ENCODE measurements at regions not wholly inside any gene's neighbourhood (a gene's known extent, or its start where the extent isn't known, plus 50 kb on each side); places are given as distances from the start of the nearest gene placed in this dataset.

DNA sequence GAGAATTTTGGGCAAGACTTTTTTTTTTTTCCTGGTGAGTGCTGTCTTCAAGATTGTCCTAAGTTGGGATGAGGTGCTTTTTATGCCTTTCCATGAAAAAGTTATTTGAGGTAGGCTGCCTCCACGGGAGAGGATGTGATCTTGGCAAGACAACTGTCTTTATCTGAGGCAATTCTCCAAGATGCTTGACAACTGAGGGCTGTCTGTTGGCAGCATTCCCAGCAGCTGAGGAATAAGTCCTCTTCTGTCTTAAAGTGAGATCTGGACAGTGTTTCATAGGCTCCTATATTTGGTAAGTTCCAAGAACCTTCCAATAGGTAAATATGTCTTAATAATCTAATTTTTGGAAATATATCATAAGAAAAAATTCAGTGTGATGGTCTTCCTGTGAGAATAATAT is 662.0 kb downstream of the CDH11 start:
- DNase-seq (ENCODE audit: low spot score), result no peak

DNA sequence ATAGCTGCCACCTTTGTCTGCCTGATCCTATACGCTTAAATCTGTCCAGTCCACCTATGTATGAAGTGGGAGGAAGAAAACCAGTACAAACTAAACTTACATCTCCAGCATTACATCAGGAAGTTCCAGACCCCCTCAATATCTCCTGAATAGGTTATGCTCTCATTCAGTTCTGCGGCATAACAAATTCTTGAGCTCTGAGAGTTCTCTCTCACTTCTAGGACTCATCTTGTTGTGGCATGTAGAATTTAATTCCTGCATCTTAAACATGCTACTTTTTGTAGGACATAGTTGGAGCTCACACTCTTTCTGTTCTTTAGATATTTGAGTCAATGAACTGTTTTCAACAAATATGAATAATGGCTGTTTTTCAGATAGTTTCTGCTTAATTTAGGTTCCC is 662.5 kb downstream of the CDH11 start:
- no peak for DNase-seq (ENCODE audit: low spot score)

DNA sequence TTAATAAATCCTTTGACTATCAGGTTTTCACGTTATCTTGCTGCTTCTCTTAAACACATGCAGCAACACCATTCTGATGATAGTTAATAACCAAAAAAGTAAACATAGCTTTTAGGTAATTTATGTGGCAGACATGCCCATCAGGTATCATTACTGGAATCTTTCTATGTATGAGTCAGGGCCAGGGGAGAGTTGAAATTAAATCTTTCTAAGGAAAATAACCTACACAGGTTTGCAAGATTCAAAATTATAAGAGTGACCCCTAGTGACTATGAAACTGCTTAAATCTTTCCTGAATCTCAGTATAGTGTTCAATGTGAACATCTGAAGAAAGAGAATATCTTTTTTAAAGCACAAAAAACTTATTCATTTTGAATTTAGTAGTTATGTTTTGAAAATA is 666.6 kb downstream of the CDH11 start:
- no peak for DNase-seq (ENCODE audit: low spot score)

DNA sequence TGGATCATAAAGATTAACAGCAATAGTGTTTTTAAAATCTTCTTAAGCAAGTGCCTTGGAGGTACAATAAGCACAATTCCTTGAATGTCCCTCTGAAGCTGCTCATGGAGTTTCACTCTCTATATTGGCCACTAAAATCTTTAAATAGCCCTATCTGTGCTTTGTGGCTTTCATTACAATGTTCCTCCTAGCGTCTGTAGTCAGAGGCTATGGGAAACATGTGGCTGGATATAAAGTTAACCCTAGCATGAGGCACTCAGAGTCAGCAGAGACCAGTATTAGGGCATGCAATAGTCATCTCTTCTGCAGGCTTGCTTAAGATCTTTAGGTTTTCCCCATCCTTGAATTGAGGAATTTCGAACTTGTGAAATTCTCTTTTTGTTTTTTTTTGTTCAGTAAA is 668.2 kb downstream of the CDH11 start:
- DNase-seq (ENCODE audit: low spot score), result no peak

DNA sequence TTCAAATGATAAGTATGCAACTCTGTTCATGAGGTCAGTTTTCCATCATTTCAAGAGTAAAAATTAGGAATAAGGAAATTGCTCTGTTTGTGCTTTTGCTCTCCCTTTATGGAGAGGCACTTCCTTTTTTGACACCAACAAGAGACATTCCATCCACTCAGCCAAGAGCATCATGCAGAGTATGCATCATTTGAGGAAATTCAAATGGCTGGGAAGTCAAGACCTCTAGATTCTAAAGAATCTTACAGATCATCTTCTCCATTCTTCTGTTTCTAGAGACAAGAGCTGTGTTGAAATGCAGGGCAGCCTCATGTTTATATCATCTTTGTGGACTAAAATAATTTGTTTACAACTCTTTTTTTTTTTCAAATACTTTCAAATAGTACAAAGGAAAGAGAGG is 669.4 kb downstream of the CDH11 start:
- DNase-seq (ENCODE audit: low spot score), result no peak

DNA sequence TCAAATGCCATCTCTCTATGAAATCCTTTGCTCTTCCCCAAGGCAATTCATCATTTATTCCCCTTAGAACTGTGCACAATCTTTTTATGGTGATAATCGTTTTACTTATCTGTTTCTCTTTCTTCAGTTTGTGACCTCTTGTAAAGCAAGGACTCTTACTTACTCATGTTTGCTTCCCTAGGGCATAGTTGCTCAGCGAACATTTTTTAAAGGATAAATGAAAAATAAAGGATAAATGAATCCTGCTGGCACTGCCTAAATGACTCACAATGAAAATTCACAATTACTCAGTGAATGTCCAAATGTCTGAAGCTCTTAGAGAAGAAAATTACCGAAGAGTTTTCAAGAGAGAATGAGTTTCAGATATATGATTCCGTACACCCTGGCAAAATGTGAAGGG is 671.7 kb downstream of the CDH11 start:
- DNase-seq (ENCODE audit: low spot score), result no peak

DNA sequence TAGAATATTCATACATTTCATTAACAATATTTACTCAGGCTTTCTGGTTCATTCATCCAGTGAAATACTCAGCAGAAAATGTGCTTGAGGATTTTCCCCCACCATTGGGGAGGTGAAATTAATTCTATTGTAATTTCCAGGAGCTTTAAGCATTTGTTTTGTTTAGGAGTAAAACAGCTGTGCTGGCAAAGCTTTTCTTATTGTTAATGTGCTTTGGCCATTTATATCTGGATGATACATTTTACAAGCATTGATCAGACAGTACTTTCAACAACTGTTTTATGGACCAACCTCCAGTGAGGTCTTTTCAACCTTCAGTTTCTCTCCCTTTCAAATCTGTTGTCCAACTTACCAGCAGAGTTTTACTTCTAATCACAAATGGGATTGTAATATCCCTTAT is 672.4 kb downstream of the CDH11 start:
- DNase-seq (ENCODE audit: low spot score), result no peak

DNA sequence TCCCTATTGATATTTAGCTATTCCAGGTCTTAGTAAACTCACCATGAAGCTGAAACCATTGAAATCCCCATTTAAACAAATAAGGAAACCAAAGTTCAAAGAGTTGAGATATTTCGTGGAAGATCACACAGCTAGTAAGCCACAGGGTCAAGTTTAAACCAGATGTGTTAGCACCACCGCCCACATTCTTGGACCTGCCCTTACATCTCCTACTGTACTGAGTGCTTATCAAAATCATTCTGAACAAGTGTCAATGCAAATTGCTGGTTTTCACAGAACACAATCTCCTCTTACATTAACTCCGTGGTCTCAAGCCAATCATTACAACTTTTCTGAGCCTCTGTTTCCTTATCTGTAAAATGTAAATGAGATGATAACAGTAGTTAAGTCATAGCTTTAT is 676.2 kb downstream of the CDH11 start:
- no peak for DNase-seq (ENCODE audit: low spot score)

DNA sequence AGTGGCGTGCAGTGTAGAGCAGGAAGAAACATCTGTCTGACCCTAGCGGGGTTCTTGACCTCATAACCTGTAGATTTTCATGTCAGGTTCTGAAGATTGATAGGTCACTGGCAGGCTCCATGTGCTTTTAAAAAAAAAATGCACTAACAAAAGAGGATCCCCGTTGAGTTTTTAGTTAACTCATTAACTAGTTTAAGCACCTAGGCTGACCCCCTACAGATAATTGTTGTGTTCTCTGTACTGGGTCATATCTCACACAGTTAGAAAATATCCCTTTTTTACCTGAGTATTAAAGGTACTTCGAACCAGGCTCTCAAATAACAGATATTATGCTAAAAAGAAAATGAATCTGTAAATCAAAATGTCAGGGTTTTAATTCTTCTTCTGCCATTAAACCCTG is 676.6 kb downstream of the CDH11 start:
- no peak for DNase-seq (ENCODE audit: low spot score)

DNA sequence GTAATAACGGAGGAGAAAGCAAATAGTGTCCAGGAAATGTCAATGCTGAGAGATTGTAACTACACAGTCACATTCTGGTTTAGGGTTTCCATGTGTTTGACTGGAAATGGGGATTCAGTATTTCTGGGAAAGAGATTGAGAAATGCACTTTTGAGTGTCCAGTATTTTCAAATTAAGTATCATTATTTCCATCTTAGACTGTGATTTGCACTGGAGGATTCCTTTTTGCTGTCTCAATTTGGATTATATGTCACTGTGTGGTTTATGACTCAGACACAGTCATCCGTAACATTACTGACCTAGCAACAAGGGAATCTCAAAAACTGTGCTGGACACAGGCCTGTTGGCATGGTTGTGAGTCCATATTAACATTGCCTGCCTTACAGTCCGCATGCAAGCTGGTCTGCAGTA is 681.4 kb downstream of the CDH11 start:
- DNase-seq (ENCODE audit: low spot score), result no peak

DNA sequence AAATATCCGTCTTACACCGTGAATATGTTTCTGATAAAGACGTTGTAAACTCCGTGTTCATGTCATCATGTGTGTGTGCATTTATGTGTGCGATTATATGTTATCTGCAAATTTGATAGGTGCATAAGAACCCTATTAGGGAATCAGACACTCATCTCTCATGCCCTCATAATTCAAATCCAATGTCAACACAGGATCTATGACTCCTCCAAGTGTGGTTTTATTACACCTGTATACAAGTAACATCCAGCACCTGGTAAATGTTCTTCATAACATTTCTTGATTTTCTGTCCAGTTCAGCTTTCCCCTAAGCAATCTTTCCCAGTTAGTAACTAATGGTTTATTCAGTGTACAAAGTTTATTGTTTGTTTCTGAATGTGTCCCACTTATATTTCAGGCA is 681.9 kb downstream of the CDH11 start:
- DNase-seq (ENCODE audit: low spot score), result no peak

DNA sequence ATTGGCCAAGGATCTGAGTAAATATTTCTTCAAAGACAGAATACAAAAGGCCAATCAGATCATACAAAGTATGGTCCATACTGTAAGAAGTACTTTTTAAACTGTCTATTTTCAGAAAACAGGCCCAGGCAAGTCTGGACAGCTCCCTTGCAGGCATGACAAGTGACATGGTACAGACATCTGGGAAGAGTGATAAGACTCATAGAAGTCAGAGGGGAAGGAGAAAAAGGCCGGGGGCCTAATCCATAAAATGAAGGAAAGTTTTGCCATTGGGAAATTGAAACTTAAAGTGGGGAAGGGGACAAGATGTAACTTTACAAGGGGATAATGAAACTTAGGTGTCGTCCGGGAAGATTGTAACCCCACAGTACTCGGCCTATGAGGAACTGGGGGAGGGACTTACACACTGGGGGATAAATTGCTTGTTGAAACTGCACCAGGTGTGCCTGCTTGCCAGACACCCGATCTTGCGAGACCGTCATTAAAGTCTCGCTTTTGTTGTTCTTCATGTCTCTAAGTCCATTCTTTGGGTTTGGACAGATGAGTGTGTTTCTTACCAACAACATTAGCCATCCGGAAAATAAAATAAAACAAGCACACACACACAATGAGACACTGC is 684.0 kb downstream of the CDH11 start:
- no peak for DNase-seq (ENCODE audit: low spot score)

DNA sequence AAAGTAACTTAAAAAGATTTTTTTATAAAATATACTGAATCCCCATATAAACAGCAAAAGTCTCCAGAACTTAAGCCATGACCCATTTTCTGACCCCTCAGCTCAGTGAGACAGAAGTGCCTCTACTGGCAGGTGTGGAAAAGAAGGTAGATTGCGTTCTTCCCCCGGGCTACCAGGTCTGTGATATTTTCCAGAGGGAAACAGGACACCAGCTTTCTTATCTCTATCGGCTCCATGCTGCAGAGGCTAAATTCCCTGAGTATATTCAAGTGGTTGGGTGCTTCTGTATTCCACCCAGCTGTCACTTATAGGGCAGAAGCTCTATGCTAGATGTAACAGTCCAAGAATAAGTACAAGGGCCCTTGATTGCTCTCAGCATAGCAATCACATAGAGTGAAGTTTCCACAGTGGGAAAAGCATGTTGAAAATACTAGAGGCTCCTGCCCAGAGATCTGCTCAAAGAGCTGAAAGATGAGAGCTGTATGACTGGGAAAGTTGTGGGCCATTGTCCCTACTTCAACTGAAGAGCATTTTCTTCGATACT is 687.3 kb downstream of the CDH11 start:
- no peak for DNase-seq (ENCODE audit: low spot score)

DNA sequence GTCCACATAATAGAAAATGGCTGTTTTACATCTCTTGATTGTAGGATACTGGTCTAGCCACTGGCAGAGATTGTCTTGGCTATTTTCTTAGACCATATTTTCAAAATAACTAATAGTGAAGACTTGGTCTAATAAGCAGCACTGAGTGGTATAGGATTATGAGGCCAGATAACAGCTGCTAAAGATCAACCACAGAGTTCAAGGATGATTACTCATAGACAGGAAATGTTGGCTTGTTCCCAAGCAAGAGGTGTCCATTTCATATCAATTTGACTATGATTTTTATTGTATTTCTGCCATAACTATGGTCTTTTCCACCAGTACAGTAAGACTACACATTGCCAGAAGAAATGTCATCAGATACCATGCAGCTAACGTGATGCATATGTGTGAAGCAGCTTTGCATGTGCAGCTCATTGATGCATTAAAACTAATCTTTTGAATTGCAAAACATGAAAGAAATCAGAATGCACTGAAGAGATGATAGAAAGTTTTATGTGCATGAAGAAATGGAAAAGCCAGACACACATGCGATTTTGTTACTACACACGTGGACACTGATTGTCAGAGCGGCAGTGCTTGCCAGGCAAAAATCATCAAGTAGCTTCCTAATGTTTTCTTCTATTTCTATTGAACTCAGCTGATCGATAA is 693.3 kb downstream of the CDH11 start:
- DNase-seq (ENCODE audit: low spot score), result no peak

DNA sequence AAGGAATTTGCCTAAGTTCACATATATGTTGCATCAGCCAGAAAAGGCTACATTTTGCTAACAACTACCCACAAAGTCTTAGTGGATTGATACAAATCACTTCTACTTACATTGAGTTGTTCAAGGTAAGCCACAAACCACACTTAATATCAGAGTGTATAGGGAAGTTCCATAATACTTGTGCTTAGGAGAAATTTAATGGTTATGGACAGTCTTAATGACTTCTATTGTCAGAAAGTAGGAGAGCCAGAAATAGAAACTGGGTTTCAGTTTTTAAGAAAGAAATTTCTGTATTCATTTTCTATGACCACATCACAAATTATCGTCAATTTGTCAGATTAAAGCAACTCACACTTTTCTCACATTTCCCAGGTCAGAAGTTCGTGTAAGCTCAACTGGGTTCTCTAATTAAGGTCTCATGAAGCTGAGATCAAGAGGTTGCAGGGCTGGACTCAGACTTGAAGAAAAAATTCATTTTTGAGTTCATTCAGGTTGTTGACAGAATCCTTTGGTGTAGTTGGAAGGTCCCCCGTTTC is 695.7 kb downstream of the CDH11 start:
- no peak for DNase-seq (ENCODE audit: low spot score)

DNA sequence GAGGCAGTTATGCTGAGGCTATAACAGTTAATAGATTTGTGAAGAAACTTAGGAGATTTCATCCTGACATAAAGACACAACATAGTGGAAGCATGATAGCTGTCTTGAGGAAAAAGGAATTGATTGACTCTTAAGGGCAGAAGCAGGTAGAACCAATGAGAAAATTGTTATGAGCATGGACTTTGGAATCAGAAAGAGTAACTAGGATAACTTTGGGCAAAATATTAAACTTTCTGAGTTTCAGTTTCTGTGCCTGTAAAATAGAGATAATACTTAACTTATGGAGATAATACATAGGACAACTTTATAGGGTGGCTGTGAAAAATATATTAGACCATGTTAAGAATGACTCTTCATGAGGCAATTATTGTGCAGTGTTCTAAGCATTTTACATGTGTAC is 696.5 kb downstream of the CDH11 start:
- DNase-seq (ENCODE audit: low spot score), result no peak

DNA sequence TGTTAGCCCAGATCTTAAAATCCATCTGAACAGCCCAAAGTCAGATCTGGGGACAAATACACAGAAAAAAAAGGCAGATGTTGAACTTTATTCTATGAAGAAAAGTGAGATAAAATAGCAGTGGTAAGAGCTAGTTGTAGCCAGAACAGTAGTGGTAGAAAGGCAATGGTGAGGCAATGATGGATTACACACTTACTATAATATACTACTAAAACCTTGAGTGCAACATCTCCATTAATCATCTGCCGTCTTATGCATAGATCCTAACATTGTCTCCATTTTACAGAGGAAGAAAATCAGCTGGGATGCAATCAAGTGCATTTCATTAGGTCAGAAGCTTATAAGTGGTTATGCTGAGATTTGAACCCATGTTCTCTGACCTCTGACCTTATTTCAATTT is 699.6 kb downstream of the CDH11 start:
- no peak for DNase-seq (ENCODE audit: low spot score)

DNA sequence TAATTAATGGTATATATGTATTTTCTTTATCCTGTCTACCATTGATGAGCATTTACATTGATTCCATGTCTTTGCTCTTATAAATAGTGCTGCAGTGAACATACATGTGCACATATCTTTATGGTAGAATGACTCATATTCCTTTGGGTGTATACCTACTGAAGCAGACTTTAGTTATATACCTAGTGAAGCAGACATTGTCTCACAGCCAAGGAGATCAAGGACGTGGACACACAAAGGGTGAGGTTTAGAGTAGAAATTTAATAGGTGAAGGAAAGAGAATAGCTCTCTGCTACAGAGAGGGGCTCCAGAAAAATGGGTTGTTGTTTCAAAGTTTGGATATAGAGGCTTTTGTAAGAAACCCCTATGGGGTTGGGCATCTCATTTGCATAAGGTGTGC is 700.3 kb downstream of the CDH11 start:
- no peak for DNase-seq (ENCODE audit: low spot score)

DNA sequence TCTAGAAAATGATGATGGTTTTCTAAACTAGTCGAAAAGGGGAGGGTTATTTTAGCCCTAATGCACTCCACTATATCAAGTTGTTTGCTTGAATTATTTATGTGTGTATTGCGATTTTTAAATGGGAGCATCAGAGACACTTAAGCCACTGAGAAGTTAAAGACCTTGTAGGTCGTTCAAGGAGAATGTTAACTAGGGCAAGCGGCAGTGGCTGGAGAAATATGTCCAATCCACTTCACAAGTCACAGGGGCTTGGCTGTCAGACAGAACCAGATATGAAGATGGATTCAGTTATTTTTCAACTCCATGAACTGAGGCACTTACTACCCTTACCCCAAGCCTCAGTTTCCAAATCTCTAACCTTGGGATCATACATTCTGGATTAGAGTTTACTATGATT is 702.0 kb downstream of the CDH11 start:
- no peak for DNase-seq (ENCODE audit: low spot score)

DNA sequence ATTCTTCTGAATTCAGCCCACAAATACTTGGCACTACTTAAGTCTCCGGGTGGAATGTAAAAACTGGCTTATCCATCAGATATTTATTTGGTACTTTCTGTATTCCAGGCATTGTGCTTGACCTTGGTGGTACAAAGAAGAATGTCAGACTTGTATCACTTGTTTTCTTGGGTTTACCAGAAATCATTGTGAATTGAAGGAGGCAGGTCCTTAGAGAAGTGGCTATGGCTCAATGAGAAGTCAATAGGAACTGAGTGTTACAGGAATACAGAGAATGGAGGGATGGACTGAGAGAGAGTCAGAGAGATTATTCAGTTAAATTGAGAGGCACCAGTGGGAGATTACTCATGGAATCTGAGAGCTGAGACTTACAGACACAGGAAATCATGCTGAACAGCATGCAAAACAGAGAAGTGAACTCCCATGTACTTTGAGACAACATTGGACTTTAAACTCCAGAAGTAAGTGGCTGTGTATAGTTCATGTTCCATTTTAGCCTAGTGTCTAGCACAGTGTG is 704.1 kb downstream of the CDH11 start:
- no peak for DNase-seq (ENCODE audit: low spot score)

DNA sequence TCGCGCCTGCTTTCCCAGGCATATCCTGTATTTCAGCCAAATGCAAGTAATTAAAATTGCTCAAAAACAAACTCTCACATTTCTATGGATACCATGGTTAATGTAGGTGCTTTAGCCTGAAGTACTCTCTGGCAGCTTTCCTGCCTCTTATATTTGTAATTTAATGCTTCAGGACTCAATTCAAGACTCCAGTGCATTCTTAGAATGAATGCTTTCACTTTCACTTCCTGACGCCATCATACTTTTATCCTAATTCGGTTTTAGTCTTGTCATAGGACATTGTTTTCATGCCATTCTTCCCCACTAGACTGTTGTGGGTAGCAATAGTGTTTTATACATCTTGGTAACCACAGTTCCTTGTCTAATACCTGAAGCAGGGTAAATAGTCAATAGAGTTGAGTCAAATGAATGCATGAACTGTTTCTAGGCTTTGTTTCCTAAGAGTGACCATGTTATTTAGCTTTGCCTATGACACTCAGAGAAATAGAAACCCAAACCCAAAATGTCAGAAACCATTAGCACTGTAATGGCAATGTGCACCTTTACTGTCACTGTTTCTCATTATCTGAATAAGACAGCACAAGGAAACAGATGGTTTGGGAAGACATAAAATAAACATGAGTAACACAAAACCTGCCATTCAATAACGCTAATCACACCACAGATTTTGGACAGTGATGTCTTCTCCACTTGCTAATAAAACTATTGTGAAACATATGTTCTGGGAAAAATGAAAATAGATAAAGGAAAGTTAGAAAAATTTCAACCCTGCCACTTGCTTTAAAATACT is 705.5 kb downstream of the CDH11 start:
- DNase-seq (ENCODE audit: low spot score), result no peak

DNA sequence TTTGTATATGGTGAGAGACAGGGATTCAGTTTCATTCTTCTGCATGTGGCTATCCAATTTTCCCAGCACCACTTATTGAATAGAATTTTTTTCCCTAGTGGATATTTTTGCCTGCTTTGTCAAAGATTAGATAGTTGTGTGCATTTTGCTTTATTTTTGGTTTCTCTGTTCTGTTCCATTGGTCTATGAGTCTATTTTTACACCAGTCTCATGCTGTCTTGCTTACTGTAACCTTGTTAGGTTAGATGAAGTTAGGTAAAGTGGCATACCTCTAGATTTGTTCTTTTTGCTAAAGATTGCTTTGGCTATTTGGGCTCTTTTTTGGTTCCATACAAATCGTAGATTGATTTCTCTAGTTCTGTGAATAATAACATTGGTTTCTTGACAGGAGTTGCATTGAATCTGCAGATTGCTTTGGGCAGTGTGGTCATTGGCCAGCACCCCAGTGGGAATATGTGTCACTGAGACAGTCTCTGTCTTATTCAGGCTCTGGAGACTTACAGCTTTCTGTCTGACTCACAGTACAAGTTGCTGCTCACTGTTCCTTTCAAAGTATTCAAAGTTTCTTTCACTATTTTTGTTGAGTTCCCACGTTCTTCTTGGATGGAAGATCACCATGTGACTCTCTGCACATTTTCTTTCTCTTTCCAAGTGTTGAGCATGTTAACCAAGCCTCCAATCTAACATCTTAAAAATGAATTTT is 709.1 kb downstream of the CDH11 start:
- DNase-seq (ENCODE audit: low spot score), result no peak

Measured in hematopoietic multipotent progenitor cell treated with erythropoietin and hydrocortisone succinate and interleukin-3 and kit ligand, for 15 days (in vitro differentiated cells).